ENCODE measurements at regions not wholly inside any gene's neighbourhood (a gene's known extent, or its start where the extent isn't known, plus 50 kb on each side); places are given as distances from the start of the nearest gene placed in this dataset.
"Not testable (repeated sequence)": the region's sequence is repeated elsewhere in the genome, so short reads cannot be mapped to it uniquely, and the experiment has no call there.

- DNase-seq (ENCODE audit: low spot score) = not testable (repeated sequence)
Observed at GRCh38 chr3:72028307-72028706, 243.4 kb upstream of the PROK2 start.

- DNase-seq (ENCODE audit: low spot score) = not testable (repeated sequence)
Observed at GRCh38 chr3:72027728-72028127, 242.8 kb upstream of the PROK2 start.

GRCh38 chr3:72022027-72022426 lies 237.1 kb upstream of the PROK2 start:
- DNase-seq (ENCODE audit: low spot score) = no peak

- DNase-seq (ENCODE audit: low spot score) = no peak
Observed at GRCh38 chr3:72021531-72021930, 236.6 kb upstream of the PROK2 start.

- peak; percentile 7 for DNase-seq (ENCODE audit: low spot score)
Observed at GRCh38 chr3:72018343-72018984, 233.5 kb upstream of the PROK2 start.

GRCh38 chr3:72017935-72018334 lies 233.0 kb upstream of the PROK2 start:
- DNase-seq (ENCODE audit: low spot score) = no peak

- no peak for DNase-seq (ENCODE audit: low spot score)
Observed at GRCh38 chr3:72017311-72017710, 232.4 kb upstream of the PROK2 start.

- DNase-seq (ENCODE audit: low spot score) = no peak
Observed at GRCh38 chr3:72015463-72015862, 230.5 kb upstream of the PROK2 start.

- DNase-seq (ENCODE audit: low spot score) = no peak
Observed at GRCh38 chr3:72013084-72013483, 228.1 kb upstream of the PROK2 start.

- no peak for DNase-seq (ENCODE audit: low spot score)
Observed at GRCh38 chr3:72012363-72012762, 227.4 kb upstream of the PROK2 start.

GRCh38 chr3:72011485-72011884 lies 226.5 kb upstream of the PROK2 start:
- no peak for DNase-seq (ENCODE audit: low spot score)

GRCh38 chr3:72009851-72010443 lies 225.0 kb upstream of the PROK2 start:
- no peak for DNase-seq (ENCODE audit: low spot score)

- no peak for DNase-seq (ENCODE audit: low spot score)
Observed at GRCh38 chr3:72008226-72008996, 223.5 kb upstream of the PROK2 start.

- no peak for DNase-seq (ENCODE audit: low spot score)
Observed at GRCh38 chr3:72006631-72007556, 221.9 kb upstream of the PROK2 start.

GRCh38 chr3:72004749-72005292 lies 219.9 kb upstream of the PROK2 start:
- DNase-seq (ENCODE audit: low spot score) = no peak

GRCh38 chr3:72003936-72004335 lies 219.0 kb upstream of the PROK2 start:
- no peak for DNase-seq (ENCODE audit: low spot score)

- no peak for DNase-seq (ENCODE audit: low spot score)
Observed at GRCh38 chr3:72001758-72002157, 216.8 kb upstream of the PROK2 start.

- no peak for DNase-seq (ENCODE audit: low spot score)
Observed at GRCh38 chr3:71998995-71999673, 214.2 kb upstream of the PROK2 start.

- DNase-seq (ENCODE audit: low spot score) = no peak
Observed at GRCh38 chr3:71997066-71997653, 212.2 kb upstream of the PROK2 start.

GRCh38 chr3:71994906-71995305 lies 210.0 kb upstream of the PROK2 start:
- no peak for DNase-seq (ENCODE audit: low spot score)

GRCh38 chr3:71994203-71994602 lies 209.3 kb upstream of the PROK2 start:
- DNase-seq (ENCODE audit: low spot score) = no peak
